NCI-H345 treated with DMSO at 0.1 percent for 48 hours (cell line): ENCODE measurements at regions not wholly inside any gene's neighbourhood (a gene's known extent, or its start where the extent isn't known, plus 50 kb on each side); places are given as distances from the start of the nearest gene placed in this dataset.
"Not testable (repeated sequence)": the region's sequence is repeated elsewhere in the genome, so short reads cannot be mapped to it uniquely, and the experiment has no call there.

ENCODE experiments used
- DNase-seq: peaks from one replicate; lab custom pipeline; 2025; ENCODE audit not compliant: unreplicated experiment; lab: John Stamatoyannopoulos, UW

- DNase-seq, result no peak
Measured at GRCh38 chr21:28311411-28312190, 681.1 kb downstream of the LTN1 start.

GRCh38 chr21:28310711-28311110 lies 682.0 kb downstream of the LTN1 start:
- no peak for DNase-seq

GRCh38 chr21:28310171-28310685 lies 682.4 kb downstream of the LTN1 start:
- DNase-seq, result no peak

GRCh38 chr21:28309596-28309995 lies 683.1 kb downstream of the LTN1 start:
- DNase-seq, result no peak

- no peak for DNase-seq
Measured at GRCh38 chr21:28308516-28308915, 684.2 kb downstream of the LTN1 start.

- no peak for DNase-seq
Measured at GRCh38 chr21:28299946-28300345, 692.7 kb downstream of the LTN1 start.

- DNase-seq, result no peak
Measured at GRCh38 chr21:28298251-28298672, 694.4 kb downstream of the LTN1 start.

GRCh38 chr21:28294051-28294450 lies 698.6 kb downstream of the LTN1 start:
- no peak for DNase-seq

- DNase-seq, result no peak
Measured at GRCh38 chr21:28283641-28284490, 708.8 kb downstream of the LTN1 start.

- no peak for DNase-seq
Measured at GRCh38 chr21:28282833-28283232, 709.8 kb downstream of the LTN1 start.

GRCh38 chr21:28281357-28281756 lies 711.3 kb downstream of the LTN1 start:
- DNase-seq, result not testable (repeated sequence)

- DNase-seq, result no peak
Measured at GRCh38 chr21:28280611-28281010, 712.1 kb downstream of the LTN1 start.

- DNase-seq, result no peak
Measured at GRCh38 chr21:28277324-28277723, 715.4 kb downstream of the LTN1 start.

- no peak for DNase-seq
Measured at GRCh38 chr21:28272272-28272992, 720.2 kb downstream of the LTN1 start.

GRCh38 chr21:28269173-28269572 lies 723.5 kb downstream of the LTN1 start:
- no peak for DNase-seq

GRCh38 chr21:28268685-28269084 lies 724.0 kb downstream of the LTN1 start:
- no peak for DNase-seq

- no peak for DNase-seq
Measured at GRCh38 chr21:28267449-28267848, 725.2 kb downstream of the LTN1 start.

GRCh38 chr21:28266061-28266460 lies 726.6 kb downstream of the LTN1 start:
- no peak for DNase-seq

- no peak for DNase-seq
Measured at GRCh38 chr21:28263974-28264373, 728.7 kb downstream of the LTN1 start.

GRCh38 chr21:28261298-28261697 lies 731.4 kb downstream of the LTN1 start:
- DNase-seq, result no peak

GRCh38 chr21:28257276-28257675 lies 735.4 kb downstream of the LTN1 start:
- no peak for DNase-seq
